Uterus (tissue), 3 donors: ENCODE measurements at regions not wholly inside any gene's neighbourhood (a gene's known extent, or its start where the extent isn't known, plus 50 kb on each side); places are given as distances from the start of the nearest gene placed in this dataset.

Experiments used
- DNase-seq, 2 donors: peaks; one replicate each; pipeline ENCODE4 v3.0.0-alpha.2; 2019 to 2020
- H3K27ac ChIP-seq, 2 donors: fragments of 200-600 bp; sonication (generic); 1 replicate in 1 of 2; 2 replicates in 1 of 2; pipeline ENCODE4 v1.5.1; 2016 to 2018
- H3K27me3 ChIP-seq, 2 donors: fragments of 200-600 bp; sonication (generic); one replicate each; pipeline ENCODE4 v1.5.1; 2018 to 2019; ENCODE audit warnings: control low read depth in 1 of 2
- H3K36me3 ChIP-seq, 2 donors: fragments of 200-600 bp; sonication (generic); one replicate each; pipeline ENCODE4 v1.5.1; 2019; ENCODE audit warnings: control low read depth in 1 of 2
- H3K4me1 ChIP-seq, 2 donors: fragments of 200-600 bp; sonication (generic); one replicate each; pipeline ENCODE4 v1.5.1; 2018 to 2019; ENCODE audit warnings: control low read depth in 1 of 2
- H3K4me3 ChIP-seq, 2 donors: fragments of 200-600 bp; sonication (generic); 1 replicate in 1 of 2; 2 replicates in 1 of 2; pipeline ENCODE4 v1.5.1; 2018 to 2019; ENCODE audit warnings: mild to moderate bottlenecking in 1 of 2
- H3K9me3 ChIP-seq, 2 donors: fragments of 200-600 bp; sonication (generic); one replicate each; pipeline ENCODE4 v1.5.1; 2019; ENCODE audit warnings: control low read depth in 1 of 2
- POLR2A ChIP-seq, 2 donors: fragments of 450-650 bp; IDR thresholded peaks; one replicate each; pipeline ENCODE4 v1.6.1; 2016; ENCODE audit warnings: antibody characterized with exemption in 2 of 2, mild to moderate bottlenecking in 1 of 2, moderate library complexity in 1 of 2
- intact Hi-C: fragments of 100-400 bp; cut with DNase I; formaldehyde crosslinking; loops from one replicate; pipeline ENCODE4 v1.15.1; 2023; ENCODE audit warnings: low total_unique reads
- TF ChIP-seq, protein P1 (sequence below), 4 experiments: fragments of 200-600 bp in 2 of 4; fragments of 450-650 bp in 2 of 4; sonication (generic) in 2 of 4; IDR thresholded peaks; one replicate each; pipeline ENCODE4 v1.5.1; 2016 to 2019; ENCODE audit warnings: antibody characterized with exemption in 4 of 4, mild to moderate bottlenecking in 2 of 4, moderate library complexity in 1 of 4
- donor health status: DM: yes; HTN: yes; CAD: no.

DNA sequence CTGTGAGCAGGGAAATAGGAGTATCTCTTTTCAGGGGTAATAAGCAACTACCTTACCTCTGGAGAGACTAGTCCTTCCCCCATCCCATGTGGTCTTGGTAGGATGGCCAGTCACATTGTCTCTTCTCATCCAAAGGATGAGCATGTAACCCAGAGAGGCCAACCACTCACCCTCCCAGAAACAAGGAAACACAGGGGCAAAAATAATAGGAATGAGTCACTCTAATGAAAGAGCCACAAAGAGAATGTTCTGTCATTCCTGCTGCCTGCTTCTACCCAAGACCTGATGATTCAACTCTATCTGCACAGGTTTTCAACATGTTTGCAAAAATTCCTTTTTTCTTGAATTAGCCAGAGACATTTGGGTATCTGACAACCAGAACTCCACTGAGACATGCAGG, 99.3 kb upstream of the NFE2L3 start:
- no peaks in the 10 kb centered on the region for H3K9me3 ChIP-seq
- DNase-seq, result no peak
- TF ChIP-seq POLR2A (IDR thresholded peaks at IDR 0.05), result no peak
- H3K27me3 ChIP-seq, result no peaks in the 10 kb centered on the region
- H3K4me1 ChIP-seq, result no peaks in the 10 kb centered on the region
- no peaks in the 10 kb centered on the region for H3K36me3 ChIP-seq
- no peak overlapping the region for H3K27ac ChIP-seq
- intact Hi-C loops, result no loop called here
- H3K4me3 ChIP-seq, result no peak overlapping the region

DNA sequence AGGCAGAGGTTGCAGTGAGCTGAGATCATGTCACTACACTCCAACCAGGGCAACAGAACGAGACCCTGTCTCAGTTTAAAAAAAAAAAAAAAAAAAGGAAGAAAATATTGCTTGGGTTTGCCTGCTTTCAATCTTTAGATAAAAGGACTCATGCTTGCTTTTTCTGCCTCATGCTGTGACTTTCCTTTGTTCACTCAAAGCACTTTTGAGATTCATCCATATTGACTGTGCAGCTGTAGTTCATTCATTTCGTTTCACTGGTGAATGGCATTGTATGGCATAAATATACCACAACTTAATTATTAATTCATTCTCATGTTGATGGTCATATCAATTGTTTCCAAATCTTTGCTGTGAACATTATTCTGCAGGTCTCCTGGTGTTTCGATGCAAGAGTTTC, 97.6 kb upstream of the NFE2L3 start:
- TF ChIP-seq, protein P1, sequence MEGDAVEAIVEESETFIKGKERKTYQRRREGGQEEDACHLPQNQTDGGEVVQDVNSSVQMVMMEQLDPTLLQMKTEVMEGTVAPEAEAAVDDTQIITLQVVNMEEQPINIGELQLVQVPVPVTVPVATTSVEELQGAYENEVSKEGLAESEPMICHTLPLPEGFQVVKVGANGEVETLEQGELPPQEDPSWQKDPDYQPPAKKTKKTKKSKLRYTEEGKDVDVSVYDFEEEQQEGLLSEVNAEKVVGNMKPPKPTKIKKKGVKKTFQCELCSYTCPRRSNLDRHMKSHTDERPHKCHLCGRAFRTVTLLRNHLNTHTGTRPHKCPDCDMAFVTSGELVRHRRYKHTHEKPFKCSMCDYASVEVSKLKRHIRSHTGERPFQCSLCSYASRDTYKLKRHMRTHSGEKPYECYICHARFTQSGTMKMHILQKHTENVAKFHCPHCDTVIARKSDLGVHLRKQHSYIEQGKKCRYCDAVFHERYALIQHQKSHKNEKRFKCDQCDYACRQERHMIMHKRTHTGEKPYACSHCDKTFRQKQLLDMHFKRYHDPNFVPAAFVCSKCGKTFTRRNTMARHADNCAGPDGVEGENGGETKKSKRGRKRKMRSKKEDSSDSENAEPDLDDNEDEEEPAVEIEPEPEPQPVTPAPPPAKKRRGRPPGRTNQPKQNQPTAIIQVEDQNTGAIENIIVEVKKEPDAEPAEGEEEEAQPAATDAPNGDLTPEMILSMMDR (IDR thresholded peaks at IDR 0.05), result no peak
- TF ChIP-seq POLR2A (IDR thresholded peaks at IDR 0.05), result no peak
- intact Hi-C loops, result no loop called here
- Histone ChIP-seq H3K4me1 (no peaks in the 10 kb centered on the region), H3K27me3 (no peaks in the 10 kb centered on the region), H3K27ac (no peak overlapping the region), H3K36me3 (no peaks in the 10 kb centered on the region), H3K9me3 (no peaks in the 10 kb centered on the region), H3K4me3 (no peak overlapping the region)
- DNase-seq, result no peak

DNA sequence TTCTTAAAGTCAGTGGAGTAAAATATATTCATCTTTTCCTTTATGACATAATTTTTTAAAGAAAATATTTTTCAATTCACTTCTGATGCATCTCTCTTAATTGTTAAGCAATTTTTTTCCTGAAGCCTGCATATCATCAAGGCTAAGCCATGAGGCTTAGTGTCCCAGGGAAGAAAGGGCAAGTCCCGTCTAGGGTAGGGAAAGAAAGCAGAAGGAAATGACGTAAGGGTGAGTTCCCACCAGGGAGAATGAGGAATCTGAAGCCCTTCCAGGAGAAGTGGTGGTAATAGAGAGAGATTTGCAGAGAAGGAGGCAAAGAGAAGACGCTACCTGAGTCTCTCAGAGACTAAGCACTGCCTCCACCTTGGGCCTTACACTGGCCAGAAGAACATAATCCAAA, 96.8 kb upstream of the NFE2L3 start:
- TF ChIP-seq, protein P1 (IDR thresholded peaks at IDR 0.05), result no peak
- no peak for TF ChIP-seq POLR2A (IDR thresholded peaks at IDR 0.05)
- intact Hi-C loops, result no loop called here
- DNase-seq, result no peak
- no peaks in the 10 kb centered on the region for H3K27me3 ChIP-seq
- H3K4me3 ChIP-seq, result no peak overlapping the region
- no peaks in the 10 kb centered on the region for H3K9me3 ChIP-seq
- H3K36me3 ChIP-seq, result no peaks in the 10 kb centered on the region
- H3K27ac ChIP-seq, result no peak overlapping the region
- H3K4me1 ChIP-seq, result no peaks in the 10 kb centered on the region

DNA sequence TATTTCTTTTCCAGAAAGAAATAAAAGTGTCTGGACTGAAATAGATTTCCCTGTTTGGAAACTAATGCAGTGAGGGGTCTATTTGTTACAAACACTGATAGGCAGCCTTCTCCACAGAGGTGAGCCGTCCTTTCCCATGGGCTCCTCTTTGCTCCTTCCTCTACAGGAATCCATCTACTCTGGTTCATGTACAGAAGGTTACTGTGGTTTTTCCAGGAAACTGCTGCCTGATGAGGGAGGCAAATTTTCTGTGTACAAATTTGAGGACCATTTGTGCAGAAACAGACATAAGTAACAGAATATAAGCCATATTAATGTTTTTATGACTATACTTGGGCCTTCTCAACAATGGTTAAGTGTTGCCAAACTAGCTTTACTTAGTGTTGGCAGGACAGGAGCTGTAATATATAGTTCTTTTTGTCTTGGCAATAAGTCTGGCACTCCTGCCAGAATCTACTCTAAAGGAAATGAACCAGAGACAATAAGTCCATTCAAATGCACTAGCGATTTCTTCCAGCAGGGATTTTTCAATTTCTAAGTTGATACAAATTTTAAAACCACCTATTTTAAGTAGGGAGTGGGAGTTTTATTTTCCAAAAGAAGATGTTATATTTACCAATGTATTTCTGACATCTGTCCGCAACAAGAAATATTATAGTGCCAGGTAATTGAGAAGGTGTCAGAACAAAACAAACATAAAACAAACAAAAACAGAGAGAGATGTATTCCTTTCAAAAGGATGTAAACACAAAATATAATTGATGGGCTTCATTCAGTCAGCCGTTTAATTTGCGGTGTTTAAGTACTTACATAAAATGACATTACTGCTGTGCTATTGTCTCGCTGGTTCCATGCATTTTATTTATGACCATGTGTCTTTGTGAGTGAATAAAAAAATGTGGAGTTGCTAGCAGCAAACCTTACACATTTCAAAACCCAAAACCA, 91.0 kb upstream of the NFE2L3 start:
- DNase-seq, result no peak
- Histone ChIP-seq H3K4me3 (no peak overlapping the region), H3K9me3 (no peaks in the 10 kb centered on the region), H3K27me3 (no peaks in the 10 kb centered on the region), H3K36me3 (no peaks in the 10 kb centered on the region), H3K27ac (no peak overlapping the region), H3K4me1 (no peaks in the 10 kb centered on the region)
- intact Hi-C loops, result loop anchor here (10.0 kb wide), 1 partner anchor 166 kb away; no protein-coding TSS in a partner anchor
- TF ChIP-seq, protein P1 (IDR thresholded peaks at IDR 0.05), result no peak
- TF ChIP-seq POLR2A (IDR thresholded peaks at IDR 0.05), result no peak

DNA sequence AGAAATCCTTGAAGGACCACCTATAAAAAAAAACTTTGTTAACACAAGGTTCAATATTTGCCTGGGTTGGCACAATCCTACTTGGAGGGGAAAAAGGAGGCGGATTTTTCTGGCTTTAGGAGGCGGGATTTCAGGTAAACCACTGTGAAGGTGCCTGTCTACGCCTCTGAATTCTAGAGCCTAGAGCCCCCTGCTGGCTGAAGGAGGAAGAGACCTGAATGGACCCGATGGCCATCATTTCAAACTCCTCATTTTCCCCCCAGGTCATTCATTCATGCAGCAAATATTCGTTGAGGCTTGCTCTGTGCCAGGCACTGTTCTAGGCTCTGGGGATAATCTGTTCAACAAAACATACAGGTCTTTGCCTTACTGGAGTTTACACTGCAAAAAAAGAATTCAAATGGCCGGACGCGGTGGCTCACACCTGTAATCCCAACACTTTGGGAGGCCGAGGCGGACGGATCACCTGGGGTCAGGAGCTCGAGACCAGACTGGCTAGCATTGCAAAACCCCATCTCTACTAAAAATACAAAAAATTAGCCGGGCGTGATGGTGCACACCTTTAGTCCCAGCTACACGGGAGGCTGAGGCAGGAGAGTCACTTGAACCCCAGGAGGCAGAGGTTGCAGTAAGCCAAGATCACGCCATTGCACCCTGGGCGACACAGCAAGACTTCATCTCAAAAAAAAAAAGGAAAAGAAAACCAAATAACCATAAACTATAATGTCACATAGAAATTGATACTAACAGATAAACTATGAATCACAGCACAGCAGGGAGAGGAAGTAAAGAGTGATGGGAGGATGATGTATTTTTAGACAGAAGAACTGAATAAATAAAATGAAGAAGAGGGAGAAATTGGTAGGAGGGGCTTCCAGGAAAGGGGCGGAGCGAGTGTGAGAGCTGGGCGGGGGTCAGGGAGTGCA, 90.1 kb upstream of the NFE2L3 start:
- Histone ChIP-seq H3K27me3 (no peaks in the 10 kb centered on the region), H3K27ac (no peak overlapping the region), H3K4me3 (no peak overlapping the region), H3K4me1 (no peaks in the 10 kb centered on the region), H3K36me3 (no peaks in the 10 kb centered on the region), H3K9me3 (no peaks in the 10 kb centered on the region)
- no peak for TF ChIP-seq POLR2A (IDR thresholded peaks at IDR 0.05)
- TF ChIP-seq, protein P1 (IDR thresholded peaks at IDR 0.05), result peak; percentile 51 to 71 (median 56)
- DNase-seq, result peak; percentile 47 to 49
- intact Hi-C loops, result loop anchor here (10.0 kb wide), 1 partner anchor 167 kb away; no protein-coding TSS in a partner anchor
